GM12874 (cell line): ENCODE measurements at regions not wholly inside any gene's neighbourhood (a gene's known extent, or its start where the extent isn't known, plus 50 kb on each side); places are given as distances from the start of the nearest gene placed in this dataset.

Experiments
- CTCF ChIP-seq: IDR thresholded peaks from 2 replicates; pipeline ENCODE4 v1.5.1; 2011; ENCODE audit warnings: low read depth, mild to moderate bottlenecking, control low read depth, low read length, moderate library complexity; ENCODE audit not compliant: insufficient read depth

DNA sequence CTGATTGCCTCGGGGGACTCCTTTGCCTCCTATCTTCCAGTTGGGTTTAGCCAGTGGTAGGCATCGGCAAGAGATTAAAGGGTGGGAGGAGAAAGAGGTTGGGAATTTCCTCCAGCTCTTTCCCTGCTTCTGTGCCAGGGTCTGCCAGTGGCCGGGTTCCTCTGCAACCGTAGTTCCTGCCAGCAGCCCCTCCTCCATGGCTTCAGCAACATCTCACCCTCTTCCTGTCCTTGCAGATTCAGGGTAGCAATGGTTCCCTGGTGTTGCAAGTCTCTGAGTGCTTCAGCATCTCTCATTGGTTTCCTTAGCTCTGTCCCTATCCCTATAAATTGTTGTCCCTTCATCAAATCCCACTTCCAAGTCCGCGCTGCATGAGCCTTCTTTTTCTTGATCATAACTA is 223.1 kb upstream of the JUN start:
- no peak for TF ChIP-seq CTCF

DNA sequence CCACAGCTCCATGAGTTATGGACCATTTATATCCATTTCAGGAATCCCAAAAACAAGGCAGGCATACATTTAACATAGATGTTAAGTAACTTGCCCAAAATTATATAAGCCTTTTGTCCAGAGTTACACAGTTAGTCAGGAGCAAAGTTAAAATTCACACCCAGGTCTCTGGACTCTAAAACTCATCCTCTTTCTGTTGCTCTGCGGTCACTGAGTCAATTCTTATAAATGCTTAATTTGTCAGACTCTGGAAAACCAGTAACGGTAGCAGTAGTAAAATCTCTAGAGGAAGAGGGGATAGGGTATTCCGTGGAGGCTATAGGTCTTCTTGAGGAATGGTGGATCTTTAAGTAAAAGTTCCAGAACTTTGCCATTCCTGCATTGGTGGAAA is 223.6 kb upstream of the JUN start:
- TF ChIP-seq CTCF: no peak

GRCh38 chr1:59007820-59008598 is 224.2 kb upstream of the JUN start:
- no peak for TF ChIP-seq CTCF

DNA sequence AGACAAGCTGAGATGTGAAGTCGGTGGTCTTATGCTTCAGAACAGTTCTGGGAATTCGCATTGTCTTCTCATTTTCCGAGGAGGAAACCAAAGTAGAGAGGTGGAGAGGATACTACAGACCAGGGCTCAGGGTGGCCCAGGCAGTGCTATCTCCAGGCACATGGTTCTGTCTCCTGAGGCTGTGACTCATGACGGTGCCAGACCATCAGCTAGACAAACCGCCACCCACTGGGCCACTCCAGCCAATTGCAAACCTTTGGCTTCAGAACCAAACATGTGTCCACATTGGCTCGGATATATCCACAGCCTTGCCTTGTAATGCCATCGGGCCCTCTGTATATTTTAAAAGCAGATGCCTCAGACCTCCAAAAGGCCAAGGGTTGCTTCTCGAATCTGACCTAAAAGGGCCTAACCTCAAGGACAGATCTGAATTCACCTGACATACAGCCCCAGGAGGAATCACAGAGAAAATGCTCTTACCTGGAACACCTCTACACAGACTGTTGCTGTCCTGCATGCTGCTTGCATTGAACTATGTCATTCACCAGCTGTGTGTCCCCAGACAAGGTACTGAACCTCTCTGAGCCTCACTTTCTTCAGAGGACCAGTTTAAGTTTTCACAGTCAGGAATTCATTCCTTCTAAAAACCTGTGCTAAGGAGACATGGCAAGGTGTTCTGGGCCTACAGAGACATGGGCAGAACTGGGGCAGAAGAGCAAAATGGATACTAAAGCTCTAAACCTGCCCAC is 224.9 kb upstream of the JUN start:
- TF ChIP-seq CTCF: no peak

GRCh38 chr1:59011663-59012062 is 227.8 kb upstream of the JUN start:
- TF ChIP-seq CTCF: no peak

GRCh38 chr1:59012378-59012777 is 228.5 kb upstream of the JUN start:
- no peak for TF ChIP-seq CTCF

DNA sequence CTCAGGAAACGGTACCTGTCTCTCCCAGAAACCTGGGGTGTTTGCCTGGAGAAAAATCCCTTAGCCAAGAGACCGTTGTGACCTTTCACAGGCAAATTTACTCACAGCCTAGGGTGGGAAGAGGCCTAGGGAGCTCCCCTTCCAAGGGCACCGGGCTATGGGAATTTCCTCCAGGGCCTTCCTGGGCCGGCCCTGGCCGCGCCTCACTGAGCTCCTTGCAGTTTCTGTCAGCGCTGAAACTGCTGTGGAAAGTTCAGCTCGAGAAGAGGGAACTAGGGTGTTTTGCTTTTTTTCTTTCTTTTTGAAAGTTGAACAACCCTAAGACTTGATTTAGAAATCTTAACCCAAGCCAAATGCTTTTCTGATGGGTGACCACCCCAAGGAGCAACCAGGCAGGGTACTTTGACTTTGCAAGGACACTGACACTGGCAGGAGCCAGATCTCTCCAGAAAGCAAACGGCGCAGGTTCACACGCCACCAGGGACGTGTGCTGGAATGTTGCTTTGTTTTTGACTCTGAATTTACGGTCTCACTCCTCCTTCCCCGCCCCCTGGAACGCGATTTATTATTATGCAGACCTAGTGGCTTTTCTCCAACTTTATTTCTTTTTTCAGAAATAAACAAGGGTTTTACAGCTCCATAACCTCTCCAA is 229.6 kb upstream of the JUN start:
- TF ChIP-seq CTCF: no peak
